ENCODE measurements at regions not wholly inside any gene's neighbourhood (a gene's known extent, or its start where the extent isn't known, plus 50 kb on each side); places are given as distances from the start of the nearest gene placed in this dataset.

DNA sequence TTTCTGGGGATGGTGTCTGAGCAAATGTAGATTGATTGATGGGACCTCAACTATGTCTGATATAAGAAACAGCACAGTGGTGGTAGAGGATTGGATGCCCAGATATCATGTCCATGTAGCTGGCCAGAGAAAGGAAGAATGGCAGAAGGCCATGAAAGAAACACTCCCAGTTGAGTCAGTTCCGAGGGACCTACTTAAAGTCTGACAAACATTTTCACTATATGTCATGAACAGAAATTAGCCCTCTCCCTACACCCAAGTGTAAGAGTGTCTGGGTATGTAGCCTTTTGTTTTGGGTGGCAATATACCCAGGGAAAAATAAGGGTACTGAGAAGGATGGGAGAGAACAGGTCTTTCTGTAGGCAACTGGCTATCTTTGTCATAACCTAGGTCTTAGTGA lies 434.2 kb downstream of the BCKDHB start:
- TF ChIP-seq REPIN1 (tag by site-specific recombination; IDR thresholded peaks at IDR 0.05; ENCODE audit: low read depth) (no peak), ZNF324 (tag by site-specific recombination; IDR thresholded peaks at IDR 0.05) (no peak)
